ENCODE measurements at regions not wholly inside any gene's neighbourhood (a gene's known extent, or its start where the extent isn't known, plus 50 kb on each side); places are given as distances from the start of the nearest gene placed in this dataset.

GRCh38 chr12:42807251-42807650 is 217.7 kb upstream of the PRICKLE1 start:
- 94% methylated on average over 2 of the region's 2 CpGs for WGBS (ENCODE audit: insufficient coverage)
- intact Hi-C loops (cut with micrococcal nuclease) = no loop called here

GRCh38 chr12:42804928-42805327 is 215.4 kb upstream of the PRICKLE1 start:
- intact Hi-C loops (cut with micrococcal nuclease) = no loop called here
- Histone ChIP-seq H3K36me3 (replicated peaks in 1 of 2; ENCODE audit: control insufficient read depth in 1 of 2, insufficient read depth in 2 of 2, low read length in 2 of 2) (no peaks in the 10 kb centered on the region), H3K9ac (ENCODE audit: insufficient read depth, low read length, poor library complexity, severe bottlenecking) (no peak overlapping the region), H3K4me2 (replicated peaks; ENCODE audit: extremely low read depth, low read length, poor library complexity, severe bottlenecking) (no peak overlapping the region), H3K9me3 (replicated peaks in 1 of 2; ENCODE audit: control insufficient read depth in 1 of 2, insufficient read depth in 1 of 2, low read length in 2 of 2) (no peaks in the 10 kb centered on the region), H4K20me1 (ENCODE audit: insufficient read depth, low read length) (no peaks in the 10 kb centered on the region), H3K27ac (ENCODE audit: low read depth in 1 of 2, low read length in 2 of 2) (no peak overlapping the region), H2AFZ (ENCODE audit: insufficient read depth, low read depth, low read length, poor library complexity, severe bottlenecking) (no peak overlapping the region), H3K4me3 (replicated peaks in 1 of 3; ENCODE audit: low read depth in 2 of 3, low read length in 3 of 3) (no peak overlapping the region), H3K79me2 (ENCODE audit: insufficient read depth, low read length) (no peaks in the 10 kb centered on the region), H3K4me1 (ENCODE audit: control insufficient read depth in 1 of 2, insufficient read depth in 2 of 2, low read length in 2 of 2) (no peaks in the 10 kb centered on the region), H3K27me3 (ENCODE audit: control insufficient read depth in 2 of 2, insufficient read depth in 2 of 2, low read length in 2 of 2) (no peaks in the 10 kb centered on the region)
- no peak overlapping the region for H3K4me3 Mint-ChIP-seq
- no peaks in the 10 kb centered on the region for H3K36me3 Mint-ChIP-seq
- no peak for TF ChIP-seq CTCF (IDR thresholded peaks at IDR 0.05)
- no peaks in the 10 kb centered on the region for H3K4me1 Mint-ChIP-seq
- peaks cover 0 to 9% (median 2%) of the 10 kb centered on the region in 7 donors for H3K9me3 Mint-ChIP-seq
- no peak for DNase-seq
- peaks cover 0 to 2% (median 0%) of the 10 kb centered on the region in 3 donors for H3K27me3 Mint-ChIP-seq (ENCODE audit: low read depth in 3 of 3)
- no peak overlapping the region for H3K27ac Mint-ChIP-seq
- 86% methylated on average over 1 of the region's 2 CpGs for WGBS (ENCODE audit: insufficient coverage)

More at GRCh38 chr12:42807251-42807650, 217.7 kb upstream of the PRICKLE1 start:
- Histone ChIP-seq H3K79me2 (ENCODE audit: insufficient read depth, low read length) (no peaks in the 10 kb centered on the region), H3K4me3 (replicated peaks in 1 of 3; ENCODE audit: low read depth in 2 of 3, low read length in 3 of 3) (no peak overlapping the region), H2AFZ (ENCODE audit: insufficient read depth, low read depth, low read length, poor library complexity, severe bottlenecking) (no peak overlapping the region), H3K27ac (ENCODE audit: low read depth in 1 of 2, low read length in 2 of 2) (no peak overlapping the region), H3K4me1 (ENCODE audit: control insufficient read depth in 1 of 2, insufficient read depth in 2 of 2, low read length in 2 of 2) (no peaks in the 10 kb centered on the region), H3K27me3 (ENCODE audit: control insufficient read depth in 2 of 2, insufficient read depth in 2 of 2, low read length in 2 of 2) (no peaks in the 10 kb centered on the region), H4K20me1 (ENCODE audit: insufficient read depth, low read length) (no peaks in the 10 kb centered on the region), H3K9me3 (replicated peaks in 1 of 2; ENCODE audit: control insufficient read depth in 1 of 2, insufficient read depth in 1 of 2, low read length in 2 of 2) (no peaks in the 10 kb centered on the region), H3K9ac (ENCODE audit: insufficient read depth, low read length, poor library complexity, severe bottlenecking) (no peak overlapping the region), H3K36me3 (replicated peaks in 1 of 2; ENCODE audit: control insufficient read depth in 1 of 2, insufficient read depth in 2 of 2, low read length in 2 of 2) (no peaks in the 10 kb centered on the region), H3K4me2 (replicated peaks; ENCODE audit: extremely low read depth, low read length, poor library complexity, severe bottlenecking) (no peak overlapping the region)
- Mint-ChIP-seq H3K27ac (no peak overlapping the region), H3K27me3 (ENCODE audit: low read depth in 3 of 3) (peaks cover 0 to 2% (median 0%) of the 10 kb centered on the region in 3 donors), H3K4me3 (no peak overlapping the region), H3K4me1 (no peaks in the 10 kb centered on the region), H3K9me3 (peaks cover 0 to 8% (median 5%) of the 10 kb centered on the region in 7 donors), H3K36me3 (no peaks in the 10 kb centered on the region)
- no peak for DNase-seq
- no peak for TF ChIP-seq CTCF (IDR thresholded peaks at IDR 0.05)
